Peyer's patch (tissue), 4 donors: ENCODE measurements at regions not wholly inside any gene's neighbourhood (a gene's known extent, or its start where the extent isn't known, plus 50 kb on each side); places are given as distances from the start of the nearest gene placed in this dataset.

Experiments used
- POLR2A ChIP-seq, 2 donors: fragments of 450-650 bp; IDR thresholded peaks; one replicate each; pipeline ENCODE4 v1.5.1; 2017; ENCODE audit warnings: antibody characterized with exemption in 2 of 2, mild to moderate bottlenecking in 2 of 2, moderate library complexity in 2 of 2
- TF ChIP-seq, protein P1 (sequence below), 6 experiments: fragments of 450-650 bp in 4 of 6; fragments of 200-600 bp in 2 of 6; sonication (generic) in 1 of 6; IDR thresholded peaks; one replicate each; pipeline ENCODE4 v1.5.1; 2017 to 2019; ENCODE audit warnings: antibody characterized with exemption in 6 of 6, mild to moderate bottlenecking in 3 of 6, moderate library complexity in 1 of 6

DNA sequence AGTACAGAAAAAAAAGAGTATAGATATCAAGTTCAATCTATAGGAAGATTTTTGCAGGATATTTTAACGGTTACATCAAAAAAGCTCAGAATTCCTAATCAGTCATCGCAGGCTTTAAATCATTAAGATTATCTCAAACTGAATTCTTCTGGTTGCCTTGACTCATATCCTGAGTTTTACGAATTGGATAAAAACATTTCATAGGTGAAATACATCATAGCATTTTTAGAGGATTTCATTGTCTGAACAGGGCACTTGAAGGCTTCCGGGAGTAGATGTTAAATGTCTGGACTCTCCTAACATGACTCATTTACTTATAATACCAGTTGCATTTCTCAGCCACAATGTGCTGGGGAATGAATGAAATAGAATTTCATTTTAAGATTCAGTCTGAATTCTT lies 2216.6 kb upstream of the RAG2 start:
- TF ChIP-seq, protein P1, sequence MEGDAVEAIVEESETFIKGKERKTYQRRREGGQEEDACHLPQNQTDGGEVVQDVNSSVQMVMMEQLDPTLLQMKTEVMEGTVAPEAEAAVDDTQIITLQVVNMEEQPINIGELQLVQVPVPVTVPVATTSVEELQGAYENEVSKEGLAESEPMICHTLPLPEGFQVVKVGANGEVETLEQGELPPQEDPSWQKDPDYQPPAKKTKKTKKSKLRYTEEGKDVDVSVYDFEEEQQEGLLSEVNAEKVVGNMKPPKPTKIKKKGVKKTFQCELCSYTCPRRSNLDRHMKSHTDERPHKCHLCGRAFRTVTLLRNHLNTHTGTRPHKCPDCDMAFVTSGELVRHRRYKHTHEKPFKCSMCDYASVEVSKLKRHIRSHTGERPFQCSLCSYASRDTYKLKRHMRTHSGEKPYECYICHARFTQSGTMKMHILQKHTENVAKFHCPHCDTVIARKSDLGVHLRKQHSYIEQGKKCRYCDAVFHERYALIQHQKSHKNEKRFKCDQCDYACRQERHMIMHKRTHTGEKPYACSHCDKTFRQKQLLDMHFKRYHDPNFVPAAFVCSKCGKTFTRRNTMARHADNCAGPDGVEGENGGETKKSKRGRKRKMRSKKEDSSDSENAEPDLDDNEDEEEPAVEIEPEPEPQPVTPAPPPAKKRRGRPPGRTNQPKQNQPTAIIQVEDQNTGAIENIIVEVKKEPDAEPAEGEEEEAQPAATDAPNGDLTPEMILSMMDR (IDR thresholded peaks at IDR 0.05): no peak
- TF ChIP-seq POLR2A (IDR thresholded peaks at IDR 0.05): no peak
